Gastrocnemius medialis (tissue), 4 donors: ENCODE measurements at regions not wholly inside any gene's neighbourhood (a gene's known extent, or its start where the extent isn't known, plus 50 kb on each side); places are given as distances from the start of the nearest gene placed in this dataset.

Experiments
- ATAC-seq, 2 donors: fragments of 150-250 bp; one replicate each; pipeline ENCODE4 v1.9.1; 2016
- DNase-seq, 2 donors: peaks; one replicate each; pipeline ENCODE4 v3.0.0-alpha.2; 2019
- H3K27ac ChIP-seq, 4 donors: fragments of 200-600 bp; sonication (generic); 1 replicate in 1 of 4; 2 replicates in 3 of 4; pipeline ENCODE4 v1.5.1; 2016 to 2018; ENCODE audit warnings: mild to moderate bottlenecking in 2 of 4, moderate library complexity in 1 of 4
- H3K27me3 ChIP-seq, 3 donors: fragments of 200-600 bp; sonication (generic) in 2 of 3; 1 replicate in 1 of 3; 2 replicates in 2 of 3; pipeline versions ENCODE4 v1.5.1 to v1.6.0; 2016 to 2019; ENCODE audit warnings: mild to moderate bottlenecking in 1 of 3, moderate library complexity in 1 of 3
- H3K36me3 ChIP-seq, 2 donors: fragments of 200-600 bp; sonication (generic) in 1 of 2; one replicate each; pipeline ENCODE4 v1.5.1; 2017 to 2018
- H3K4me1 ChIP-seq, 2 donors: fragments of 200-600 bp; sonication (generic) in 1 of 2; one replicate each; pipeline ENCODE4 v1.5.1; 2016 to 2017; ENCODE audit warnings: mild to moderate bottlenecking in 2 of 2
- H3K4me3 ChIP-seq, 4 donors: fragments of 200-600 bp; sonication (generic) in 3 of 4; 1 replicate in 1 of 4; 2 replicates in 3 of 4; pipeline ENCODE4 v1.5.1; 2016 to 2019; ENCODE audit warnings: mild to moderate bottlenecking in 2 of 4
- H3K9me3 ChIP-seq, 3 donors: fragments of 200-600 bp; sonication (generic) in 2 of 3; 1 replicate in 1 of 3; 2 replicates in 2 of 3; pipeline ENCODE4 v1.5.1; 2016 to 2019
- CTCF ChIP-seq, 5 experiments: fragments of 450-650 bp in 3 of 5; fragments of 200-600 bp in 2 of 5; sonication (generic) in 2 of 5; IDR thresholded peaks in 4 of 5; conservative IDR thresholded peaks in 1 of 5; 1 replicate in 4 of 5; 2 replicates in 1 of 5; pipeline ENCODE4 v1.5.1; 2016 to 2019; ENCODE audit warnings: antibody characterized with exemption in 5 of 5, mild to moderate bottlenecking in 3 of 5, moderate library complexity in 3 of 5
- POLR2A ChIP-seq, 2 donors: fragments of 450-650 bp; IDR thresholded peaks; one replicate each; pipeline ENCODE4 v1.6.1; 2017; ENCODE audit warnings: antibody characterized with exemption in 2 of 2, mild to moderate bottlenecking in 2 of 2, moderate library complexity in 2 of 2
- in situ Hi-C, 4 donors: fragments of 200-750 bp; cut with MboI; loops; one replicate each; pipeline versions ENCODE4 v1.15.0 to v1.8.0; 2017; ENCODE audit warnings: low sequenced_read_pairs in 4 of 4
- intact Hi-C: fragments of 100-400 bp; cut with DNase I; formaldehyde crosslinking; loops from one replicate; pipeline ENCODE4 v1.15.1; 2023; ENCODE audit warnings: low total_unique reads

DNA sequence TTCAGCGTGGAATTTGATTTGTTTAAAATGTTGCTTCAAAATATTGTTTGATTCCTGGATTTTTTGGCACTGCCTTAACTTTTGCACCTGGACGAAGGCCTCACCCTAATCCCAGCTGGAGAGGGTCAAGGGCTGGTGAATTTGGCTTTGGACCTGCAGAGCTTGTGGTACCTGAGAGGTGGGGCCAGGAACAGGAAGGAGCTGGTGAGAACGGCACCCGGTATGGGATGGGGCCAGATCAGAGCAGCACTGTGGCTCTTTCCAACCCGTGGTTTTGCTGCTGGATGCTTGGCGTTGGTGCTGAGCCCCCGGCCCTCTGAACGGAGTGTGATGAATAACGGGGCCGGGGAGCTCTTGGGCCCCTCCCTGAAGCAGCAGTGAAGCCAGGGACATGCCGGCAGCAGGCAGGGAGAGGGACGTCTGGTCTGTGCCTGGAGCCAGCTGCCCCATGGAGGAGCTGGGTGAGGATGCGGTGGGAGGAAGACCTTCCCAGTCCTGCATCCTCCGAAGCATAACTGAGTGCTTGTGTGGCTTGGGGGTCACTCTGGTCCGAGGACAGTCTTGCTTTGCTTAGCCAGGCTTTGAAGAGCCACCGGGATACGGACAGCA lies 275.4 kb downstream of the SEC14L1 start:
- H3K9me3 ChIP-seq, result no peaks in the 10 kb centered on the region
- in situ Hi-C loops (no loop called here), intact Hi-C loops (no loop called here)

GRCh38 chr17:77417575-77417974 lies 276.8 kb downstream of the SEC14L1 start:
- peaks cover 52% of the 10 kb centered on the region in 2 donors for H3K4me1 ChIP-seq
- in situ Hi-C loops, result no loop called here
- no peak overlapping the region for H3K27ac ChIP-seq
- intact Hi-C loops, result no loop called here
- no peaks in the 10 kb centered on the region for H3K36me3 ChIP-seq
- DNase-seq, result no peak
- TF ChIP-seq POLR2A (IDR thresholded peaks at IDR 0.05) (no peak), CTCF (IDR thresholded peaks at IDR 0.05 in 4 of 5, conservative IDR thresholded peaks at IDR 0.05 in 1 of 5) (no peak)
- ATAC-seq, result no peak
- no peak overlapping the region for H3K4me3 ChIP-seq
- no peaks in the 10 kb centered on the region for H3K27me3 ChIP-seq
- H3K9me3 ChIP-seq, result no peaks in the 10 kb centered on the region

More for the DNA sequence above, 275.4 kb downstream of the SEC14L1 start:
- peaks cover 41 to 51% of the 10 kb centered on the region in 2 donors for H3K4me1 ChIP-seq
- TF ChIP-seq CTCF (IDR thresholded peaks at IDR 0.05 in 4 of 5, conservative IDR thresholded peaks at IDR 0.05 in 1 of 5) (no peak), POLR2A (IDR thresholded peaks at IDR 0.05) (no peak)
- DNase-seq (no peak), ATAC-seq (no peak)
- H3K27me3 ChIP-seq, result no peaks in the 10 kb centered on the region
- H3K27ac ChIP-seq, result no peak overlapping the region
- no peaks in the 10 kb centered on the region for H3K36me3 ChIP-seq
- no peak overlapping the region for H3K4me3 ChIP-seq

DNA sequence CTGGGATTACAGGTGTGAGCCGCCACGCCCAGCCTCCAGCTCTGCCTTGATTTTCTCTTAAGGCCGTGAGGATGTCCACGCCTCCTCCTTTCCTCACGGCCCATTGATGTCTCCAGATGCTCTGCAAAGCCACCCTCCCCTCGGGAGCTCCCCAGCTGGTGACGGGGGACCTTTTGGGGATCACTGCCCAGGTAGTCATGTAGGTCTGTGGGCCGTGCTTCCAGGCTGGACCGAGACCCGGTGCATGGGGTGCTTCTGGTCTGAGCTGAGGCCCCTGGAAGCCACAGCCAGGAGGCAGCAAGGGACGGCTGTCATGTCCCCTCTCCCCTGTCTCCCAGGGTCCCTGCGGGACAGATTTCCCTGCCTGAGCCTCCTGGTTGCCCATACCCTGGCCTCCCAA lies 277.8 kb downstream of the SEC14L1 start:
- DNase-seq (no peak), ATAC-seq (no peak)
- Histone ChIP-seq H3K27me3 (no peaks in the 10 kb centered on the region), H3K4me3 (no peak overlapping the region), H3K27ac (peak overlapping the region in 1 of 4 donors; percentile 86), H3K36me3 (no peaks in the 10 kb centered on the region), H3K9me3 (no peaks in the 10 kb centered on the region), H3K4me1 (peaks cover 51 to 52% of the 10 kb centered on the region in 2 donors)
- in situ Hi-C loops, result no loop called here
- intact Hi-C loops, result no loop called here
- TF ChIP-seq POLR2A (IDR thresholded peaks at IDR 0.05) (no peak), CTCF (IDR thresholded peaks at IDR 0.05 in 4 of 5, conservative IDR thresholded peaks at IDR 0.05 in 1 of 5) (no peak)

DNA sequence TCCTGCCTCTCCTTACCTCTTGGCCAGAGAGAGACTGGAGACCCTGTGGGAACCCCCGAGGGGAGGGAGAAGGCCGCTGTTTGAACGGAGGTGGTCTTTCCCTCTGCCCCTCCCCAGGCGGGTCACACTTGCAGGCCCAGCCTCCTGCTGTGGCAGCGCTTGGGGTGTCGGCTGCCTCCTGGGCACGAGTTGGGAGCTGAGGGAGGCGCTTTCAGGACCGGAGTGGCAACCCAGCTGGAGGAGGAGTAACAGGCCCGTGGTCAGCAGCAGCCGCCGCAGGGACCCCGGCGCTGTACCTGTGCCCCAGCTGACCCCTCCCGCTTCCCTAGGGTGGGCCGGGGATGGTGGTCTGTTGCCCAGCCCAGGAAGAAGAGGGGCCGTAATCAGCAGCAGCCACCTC lies 278.3 kb downstream of the SEC14L1 start:
- intact Hi-C loops (no loop called here), in situ Hi-C loops (no loop called here)
- no peak for TF ChIP-seq CTCF (IDR thresholded peaks at IDR 0.05 in 4 of 5, conservative IDR thresholded peaks at IDR 0.05 in 1 of 5)
- TF ChIP-seq POLR2A (IDR thresholded peaks at IDR 0.05), result no peak
- Histone ChIP-seq H3K36me3 (no peaks in the 10 kb centered on the region), H3K27me3 (no peaks in the 10 kb centered on the region), H3K27ac (peak overlapping the region in 3 of 4 donors; percentile 85 to 92 (median 86)), H3K4me1 (peaks cover 51 to 52% of the 10 kb centered on the region in 2 donors), H3K4me3 (no peak overlapping the region), H3K9me3 (no peaks in the 10 kb centered on the region)
- DNase-seq (no peak), ATAC-seq (no peak)
